ENCODE measurements at regions not wholly inside any gene's neighbourhood (a gene's known extent, or its start where the extent isn't known, plus 50 kb on each side); places are given as distances from the start of the nearest gene placed in this dataset.

GRCh38 chr16:85209526-85210121, 97.4 kb upstream of the CIBAR2 start (continued):
- TF ChIP-seq ZNF775 (CRISPR knock-in tag; IDR thresholded peaks at IDR 0.05; ENCODE audit: borderline replicate concordance) (no peak), ZNF260 (CRISPR knock-in tag; IDR thresholded peaks at IDR 0.05; ENCODE audit: borderline replicate concordance, low read depth) (no peak), ZBTB42 (CRISPR knock-in tag; IDR thresholded peaks at IDR 0.05) (no peak), ZNF766 (CRISPR knock-in tag; IDR thresholded peaks at IDR 0.05; ENCODE audit: borderline replicate concordance) (no peak), ZNF614 (CRISPR knock-in tag; IDR thresholded peaks at IDR 0.05; ENCODE audit: borderline replicate concordance) (no peak), SNAI1 (CRISPR knock-in tag; IDR thresholded peaks at IDR 0.05; ENCODE audit: borderline replicate concordance) (no peak), SMAD1 (CRISPR knock-in tag; IDR thresholded peaks at IDR 0.05; ENCODE audit: borderline replicate concordance, low read depth) (peak; percentile 66; the same call in 1 of the 2 replicates), TGIF2 (CRISPR knock-in tag; IDR thresholded peaks at IDR 0.05) (0 out of 2 replicates have a peak, but pooled peaks have one; percentile 31), FIP1L1 (IDR thresholded peaks at IDR 0.05; ENCODE audit: borderline replicate concordance, insufficient read depth, low read depth, low read length) (no peak), MTA3 (CRISPR knock-in tag; IDR thresholded peaks at IDR 0.05) (no peak), TEF (CRISPR knock-in tag; IDR thresholded peaks at IDR 0.05) (no peak), IRF9 (CRISPR knock-in tag; IDR thresholded peaks at IDR 0.05; ENCODE audit: borderline replicate concordance) (peak; percentile 61; the same call in 1 of the 2 replicates), ZNF577 (CRISPR knock-in tag; IDR thresholded peaks at IDR 0.05; ENCODE audit: borderline replicate concordance, low read depth) (no peak), ATM (IDR thresholded peaks at IDR 0.05; ENCODE audit: borderline replicate concordance) (no peak), JARID2 (CRISPR knock-in tag; IDR thresholded peaks at IDR 0.05; ENCODE audit: insufficient replicate concordance) (no peak), ZNF790 (CRISPR knock-in tag; IDR thresholded peaks at IDR 0.05; ENCODE audit: borderline replicate concordance) (no peak), ZNF597 (CRISPR knock-in tag; IDR thresholded peaks at IDR 0.05) (no peak), PLRG1 (conservative IDR thresholded peaks at IDR 0.05) (no peak), ZNF432 (CRISPR knock-in tag; IDR thresholded peaks at IDR 0.05; ENCODE audit: borderline replicate concordance) (no peak), UBTF (CRISPR knock-in tag; IDR thresholded peaks at IDR 0.05) (peak; percentile 78), HMG20B (CRISPR knock-in tag; conservative IDR thresholded peaks at IDR 0.05) (no peak)
